ENCODE measurements at regions not wholly inside any gene's neighbourhood (a gene's known extent, or its start where the extent isn't known, plus 50 kb on each side); places are given as distances from the start of the nearest gene placed in this dataset.

DNA sequence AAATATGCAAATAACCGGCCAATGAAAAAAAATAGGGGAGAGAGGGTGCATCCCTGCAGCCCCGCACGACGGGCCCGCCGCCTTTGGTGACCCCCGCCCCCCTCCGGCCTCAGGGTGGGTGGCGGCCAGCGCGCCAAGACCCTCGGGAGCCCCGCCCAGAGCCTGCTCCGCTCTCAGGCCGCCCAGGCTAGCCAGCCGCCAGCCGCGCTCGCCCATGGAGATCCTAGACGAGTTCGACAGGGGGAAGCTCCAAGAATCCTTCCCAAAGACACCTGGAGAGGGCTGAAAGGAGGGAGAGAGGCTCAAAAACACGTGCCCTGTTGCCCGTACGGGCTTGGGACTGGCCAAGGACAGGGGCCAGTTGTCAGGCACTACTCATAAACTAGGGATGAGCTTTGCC is 434.0 kb downstream of the NR2F2 start:
- no peak for TF ChIP-seq EZH2 (IDR thresholded peaks at IDR 0.05; ENCODE audit: low read length, missing control alignments)
- TF ChIP-seq, protein P1, sequence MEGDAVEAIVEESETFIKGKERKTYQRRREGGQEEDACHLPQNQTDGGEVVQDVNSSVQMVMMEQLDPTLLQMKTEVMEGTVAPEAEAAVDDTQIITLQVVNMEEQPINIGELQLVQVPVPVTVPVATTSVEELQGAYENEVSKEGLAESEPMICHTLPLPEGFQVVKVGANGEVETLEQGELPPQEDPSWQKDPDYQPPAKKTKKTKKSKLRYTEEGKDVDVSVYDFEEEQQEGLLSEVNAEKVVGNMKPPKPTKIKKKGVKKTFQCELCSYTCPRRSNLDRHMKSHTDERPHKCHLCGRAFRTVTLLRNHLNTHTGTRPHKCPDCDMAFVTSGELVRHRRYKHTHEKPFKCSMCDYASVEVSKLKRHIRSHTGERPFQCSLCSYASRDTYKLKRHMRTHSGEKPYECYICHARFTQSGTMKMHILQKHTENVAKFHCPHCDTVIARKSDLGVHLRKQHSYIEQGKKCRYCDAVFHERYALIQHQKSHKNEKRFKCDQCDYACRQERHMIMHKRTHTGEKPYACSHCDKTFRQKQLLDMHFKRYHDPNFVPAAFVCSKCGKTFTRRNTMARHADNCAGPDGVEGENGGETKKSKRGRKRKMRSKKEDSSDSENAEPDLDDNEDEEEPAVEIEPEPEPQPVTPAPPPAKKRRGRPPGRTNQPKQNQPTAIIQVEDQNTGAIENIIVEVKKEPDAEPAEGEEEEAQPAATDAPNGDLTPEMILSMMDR (conservative IDR thresholded peaks at IDR 0.05 in 1 of 2, IDR thresholded peaks at IDR 0.05 in 1 of 2; ENCODE audit: low read depth in 1 of 2, low read length in 2 of 2), result no peak

All from fibroblast of lung (primary cell).